Kidney (tissue), 13 donors: ENCODE measurements at regions not wholly inside any gene's neighbourhood (a gene's known extent, or its start where the extent isn't known, plus 50 kb on each side); places are given as distances from the start of the nearest gene placed in this dataset.

Experiments used
- DNase-seq, 5 donors: peaks; one replicate each; pipeline ENCODE4 v3.0.0-alpha.2; 2013 to 2020
- FAIRE-seq: peaks from 2 replicates; lab custom pipeline; 2012; peaks lifted over from hg19 to GRCh38; lab: Jason Lieb, UNC
- H3K27ac ChIP-seq, 2 donors: one replicate each; pipeline ENCODE4 v1.7.0; 2013; ENCODE audit warnings: low read depth in 2 of 2, low read length in 2 of 2, inconsistent platforms in 1 of 2
- H3K27me3 ChIP-seq: one replicate; pipeline ENCODE4 v1.7.1; 2013; ENCODE audit warnings: low read length, inconsistent platforms; ENCODE audit not compliant: control insufficient read depth, insufficient read depth
- H3K36me3 ChIP-seq, 3 donors: one replicate each; pipeline versions ENCODE4 v1.7.0 to v1.7.1; 2013; ENCODE audit warnings: low read length in 3 of 3, control low read depth in 1 of 3, inconsistent platforms in 1 of 3; ENCODE audit not compliant: insufficient read depth in 3 of 3, control insufficient read depth in 2 of 3
- H3K4me1 ChIP-seq, 3 donors: one replicate each; pipeline versions ENCODE4 v1.7.0 to v1.7.1; 2013; ENCODE audit warnings: low read length in 3 of 3, inconsistent platforms in 1 of 3, low read depth in 1 of 3; ENCODE audit not compliant: control insufficient read depth in 2 of 3, insufficient read depth in 2 of 3
- H3K4me3 ChIP-seq, 3 donors: one replicate each; pipeline versions ENCODE4 v1.7.0 to v1.8.1; 2013; ENCODE audit warnings: low read length in 3 of 3, control low read depth in 1 of 3, inconsistent platforms in 1 of 3
- H3K9ac ChIP-seq, 3 donors: one replicate each; pipeline versions ENCODE4 v1.7.0 to v1.7.1; 2013; ENCODE audit warnings: low read length in 3 of 3, control low read depth in 1 of 3, inconsistent platforms in 1 of 3
- H3K9me3 ChIP-seq, 3 donors: one replicate each; pipeline versions ENCODE4 v1.7.0 to v1.7.1; 2013; ENCODE audit warnings: low read length in 3 of 3, control low read depth in 1 of 3, inconsistent platforms in 1 of 3; ENCODE audit not compliant: control insufficient read depth in 2 of 3, insufficient read depth in 1 of 3
- CTCF ChIP-seq: IDR thresholded peaks from 3 replicates; pipeline ENCODE4 v1.5.1; 2012; ENCODE audit warnings: mild to moderate bottlenecking, moderate library complexity, borderline replicate concordance; ENCODE audit not compliant: insufficient read depth; ENCODE audit errors: extremely low read depth
- intact Hi-C: fragments of 100-400 bp; cut with DNase I; formaldehyde crosslinking; loops from one replicate; pipeline ENCODE4 v1.11.1; 2022
- donor health status: control.
- donor health status: control.
- donor health status: control.
- donor health status: control.
- donor health status: control.
- donor health status: DM: yes; HTN: yes; CAD: no.
- donor health status: Normal renal cell carcinoma (clear cell type).

GRCh38 chr2:180156651-180157050, 149.6 kb upstream of the CWC22 start:
- FAIRE-seq = no peak
- TF ChIP-seq CTCF = no peak
- no peaks in the 10 kb centered on the region for H3K4me1 ChIP-seq

GRCh38 chr2:180150606-180151005, 143.5 kb upstream of the CWC22 start:
- no peak for TF ChIP-seq CTCF
- intact Hi-C loops = no loop called here
- Histone ChIP-seq H3K4me1 (no peaks in the 10 kb centered on the region), H3K9me3 (no peaks in the 10 kb centered on the region), H3K36me3 (no peaks in the 10 kb centered on the region), H3K27ac (no peak overlapping the region), H3K9ac (no peak overlapping the region), H3K4me3 (no peak overlapping the region), H3K27me3 (no peaks in the 10 kb centered on the region)
- DNase-seq = no peak
- FAIRE-seq = no peak

More at GRCh38 chr2:180156651-180157050, 149.6 kb upstream of the CWC22 start:
- Histone ChIP-seq H3K9ac (no peak overlapping the region), H3K27ac (no peak overlapping the region), H3K4me3 (no peak overlapping the region), H3K36me3 (no peaks in the 10 kb centered on the region), H3K27me3 (no peaks in the 10 kb centered on the region), H3K9me3 (no peaks in the 10 kb centered on the region)
- DNase-seq = no peak
- intact Hi-C loops = no loop called here

GRCh38 chr2:180146541-180146940, 139.4 kb upstream of the CWC22 start:
- Histone ChIP-seq H3K36me3 (no peaks in the 10 kb centered on the region), H3K4me3 (no peak overlapping the region), H3K27ac (no peak overlapping the region), H3K9me3 (no peaks in the 10 kb centered on the region), H3K9ac (no peak overlapping the region), H3K4me1 (no peaks in the 10 kb centered on the region), H3K27me3 (no peaks in the 10 kb centered on the region)
- no peak for TF ChIP-seq CTCF
- DNase-seq = no peak
- intact Hi-C loops = no loop called here
- FAIRE-seq = no peak

GRCh38 chr2:180146114-180146513, 139.0 kb upstream of the CWC22 start:
- Histone ChIP-seq H3K9me3 (no peaks in the 10 kb centered on the region), H3K27me3 (no peaks in the 10 kb centered on the region), H3K4me1 (no peaks in the 10 kb centered on the region), H3K36me3 (no peaks in the 10 kb centered on the region), H3K27ac (no peak overlapping the region), H3K4me3 (no peak overlapping the region), H3K9ac (no peak overlapping the region)
- FAIRE-seq (no peak), DNase-seq (no peak)
- no peak for TF ChIP-seq CTCF
- intact Hi-C loops = no loop called here
